ENCODE measurements at regions not wholly inside any gene's neighbourhood (a gene's known extent, or its start where the extent isn't known, plus 50 kb on each side); places are given as distances from the start of the nearest gene placed in this dataset.

DNA sequence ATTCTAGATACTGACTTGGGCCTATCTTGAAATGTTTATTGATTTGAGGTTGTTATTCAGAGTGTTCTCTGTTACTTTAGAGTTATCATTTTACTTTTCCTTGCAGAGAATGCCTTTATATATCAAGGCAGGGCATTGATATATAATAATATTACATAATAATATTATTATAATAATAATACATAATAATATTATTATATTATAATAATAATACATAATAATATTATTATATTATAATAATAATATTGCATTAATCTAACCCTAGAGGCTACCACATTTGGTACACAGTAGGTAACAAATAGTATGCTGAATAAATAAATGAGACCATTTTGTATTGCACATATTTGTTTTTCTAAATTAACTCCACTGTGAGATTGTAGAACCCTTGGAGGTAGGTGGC, 216.3 kb downstream of the EFHB start:
- DNase-seq (ENCODE audit: low spot score), result no peak

DNA sequence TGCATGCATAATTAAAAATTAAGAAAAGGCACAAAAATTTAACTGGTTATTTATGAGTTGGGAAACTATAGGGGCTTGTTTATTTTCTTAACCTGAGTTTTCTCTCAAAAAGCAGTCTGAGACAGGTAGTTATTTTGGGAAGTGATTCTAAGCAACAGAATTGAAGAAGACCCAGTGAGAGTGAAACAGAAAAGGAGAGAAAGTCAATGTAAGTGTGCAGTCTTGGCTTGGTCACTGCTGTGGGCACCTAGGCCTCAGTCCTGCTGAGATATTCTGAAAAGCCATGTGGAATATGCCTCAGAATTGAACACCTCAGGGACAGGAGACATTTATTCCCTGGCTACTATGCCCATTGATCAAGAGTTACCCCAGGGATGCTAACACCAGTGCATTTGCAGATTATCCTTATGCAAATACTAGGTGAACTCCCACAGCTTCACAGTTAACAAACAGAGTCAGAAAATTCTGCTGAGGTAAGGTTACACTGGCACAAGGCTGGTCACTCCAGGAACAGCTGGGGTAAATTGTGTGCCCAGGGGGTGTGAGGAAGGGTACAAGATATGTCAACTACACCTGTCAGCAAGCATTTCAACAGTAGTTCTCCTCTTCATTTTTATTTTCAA, 222.7 kb downstream of the EFHB start:
- DNase-seq (ENCODE audit: low spot score), result no peak

DNA sequence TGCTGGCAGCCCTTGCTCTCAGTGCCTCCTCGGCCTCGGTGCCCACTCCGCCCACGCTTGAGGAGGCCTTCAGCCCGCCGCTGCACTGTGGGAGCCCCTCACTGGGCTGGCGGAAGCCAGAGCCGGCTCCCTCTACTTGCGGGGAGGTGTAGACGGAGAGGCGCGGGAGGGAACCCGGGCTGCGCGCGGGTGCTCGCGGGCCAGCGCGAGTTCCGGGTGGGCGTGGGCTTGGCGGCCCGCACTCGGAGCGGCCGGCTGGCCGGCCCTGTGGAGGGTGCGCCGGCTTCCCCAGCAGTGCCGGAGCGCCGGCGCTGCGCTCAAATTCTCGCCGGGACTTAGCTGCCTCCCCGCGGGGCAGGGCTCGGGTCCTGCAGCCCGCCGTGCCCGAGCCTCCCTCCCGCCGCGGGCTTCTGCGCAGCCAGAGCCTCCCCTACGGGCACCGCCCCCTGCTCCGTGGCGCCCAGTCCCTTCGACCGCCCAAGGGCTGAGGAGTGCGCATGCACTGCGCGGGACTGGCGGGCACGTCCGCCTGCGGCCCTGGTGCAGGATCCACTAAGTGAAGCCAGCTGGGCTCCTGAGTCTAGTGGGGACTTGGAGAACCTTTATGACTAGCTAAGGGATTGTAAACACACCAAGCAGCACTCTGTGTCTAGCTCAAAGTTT, 231.5 kb downstream of the EFHB start:
- DNase-seq (ENCODE audit: low spot score), result no peak

DNA sequence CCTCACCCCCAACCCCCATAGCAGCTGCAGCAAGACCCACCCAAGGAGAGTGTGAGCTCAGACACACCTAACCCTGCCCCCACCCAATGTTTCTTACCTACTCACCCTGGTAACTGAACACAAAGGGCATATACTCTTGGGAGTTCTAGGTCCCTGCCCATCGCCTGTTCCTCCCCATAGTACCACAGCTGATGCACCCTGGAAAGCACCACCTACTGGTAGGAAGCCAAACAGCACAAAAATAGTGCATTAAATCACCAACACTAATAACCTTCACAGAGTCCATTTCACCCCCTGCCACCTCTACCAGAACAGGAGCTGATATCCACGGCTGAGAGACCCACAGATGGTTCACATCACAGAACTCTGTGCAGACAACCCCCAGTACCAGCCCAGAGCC, 245.2 kb downstream of the EFHB start:
- DNase-seq (ENCODE audit: low spot score), result no peak

DNA sequence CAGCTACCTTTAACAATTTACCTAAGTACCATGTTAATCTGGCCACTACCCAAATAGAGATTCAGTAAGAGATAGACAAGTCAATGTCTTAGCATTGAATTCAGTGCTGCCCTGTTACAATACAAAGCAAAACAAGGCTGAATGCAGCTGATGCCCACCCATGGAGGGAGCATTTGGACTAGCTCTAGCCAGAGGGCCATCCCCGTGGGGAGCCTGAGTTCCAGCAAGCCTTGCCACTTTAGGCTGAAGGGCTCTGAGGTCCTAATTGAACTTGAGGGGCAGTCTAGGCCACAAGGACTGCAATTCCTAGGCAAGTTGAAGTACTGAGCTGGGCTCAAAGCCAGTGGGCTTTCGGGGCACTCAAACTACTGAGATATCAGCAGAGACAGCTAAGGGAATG, 265.9 kb downstream of the EFHB start:
- no peak for DNase-seq (ENCODE audit: low spot score)

DNA sequence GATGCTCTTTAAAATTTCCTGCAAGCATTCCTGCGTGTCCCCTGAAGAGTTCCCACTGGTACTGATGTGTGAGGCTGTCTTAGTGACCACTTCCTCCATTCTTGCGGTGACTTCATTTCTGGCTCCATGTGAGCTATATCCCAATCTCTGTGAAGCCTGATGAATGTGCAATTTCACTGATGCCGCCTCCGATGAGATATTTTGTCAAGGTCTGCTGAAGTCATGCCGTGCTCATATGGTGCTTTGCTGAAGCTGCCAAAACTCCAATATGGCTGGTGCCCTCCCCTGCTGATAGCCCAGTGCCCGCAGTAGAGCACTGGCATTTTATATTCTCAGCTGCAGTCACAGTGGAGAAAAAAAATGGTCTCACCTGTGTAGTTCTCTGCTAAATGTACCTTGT, 271.5 kb downstream of the EFHB start:
- DNase-seq (ENCODE audit: low spot score), result no peak

DNA sequence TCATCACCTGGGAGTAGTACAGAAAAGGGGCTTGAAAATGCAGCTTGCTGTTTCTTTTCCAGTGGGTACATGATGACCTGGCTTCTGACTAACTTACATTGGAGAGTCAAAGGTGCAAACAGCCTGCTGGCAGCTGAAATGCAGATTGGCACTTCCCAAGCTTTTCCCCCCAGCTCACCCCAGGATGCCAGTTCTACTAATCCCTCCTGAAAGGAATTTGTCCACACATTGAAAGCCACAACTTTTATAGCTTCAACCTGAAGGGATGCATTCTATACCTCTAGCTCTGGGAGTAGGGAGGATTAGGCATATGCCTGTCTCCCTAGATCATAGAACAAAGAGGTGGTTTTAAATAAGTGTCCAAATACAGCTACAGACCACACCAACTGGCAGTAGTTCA, 281.7 kb downstream of the EFHB start:
- DNase-seq (ENCODE audit: low spot score), result no peak

DNA sequence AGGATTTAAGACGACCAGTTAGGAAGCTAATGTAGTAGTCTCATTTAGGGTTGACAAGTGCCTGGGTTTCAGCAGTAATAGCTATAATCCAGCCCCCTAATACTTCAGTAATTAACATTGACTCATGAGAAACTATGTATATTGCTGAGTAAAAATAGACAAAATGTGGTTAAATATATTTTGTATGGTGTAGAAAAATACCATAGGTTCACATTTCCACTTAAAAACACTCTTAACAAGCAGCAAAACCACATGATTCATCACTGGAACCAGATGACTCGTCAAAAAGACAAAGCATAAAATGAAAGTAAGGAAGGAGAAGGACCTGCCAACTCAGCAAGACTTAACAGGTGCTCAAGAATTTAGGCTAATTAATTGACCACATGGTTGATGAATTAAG, 288.9 kb downstream of the EFHB start:
- DNase-seq (ENCODE audit: low spot score), result no peak

DNA sequence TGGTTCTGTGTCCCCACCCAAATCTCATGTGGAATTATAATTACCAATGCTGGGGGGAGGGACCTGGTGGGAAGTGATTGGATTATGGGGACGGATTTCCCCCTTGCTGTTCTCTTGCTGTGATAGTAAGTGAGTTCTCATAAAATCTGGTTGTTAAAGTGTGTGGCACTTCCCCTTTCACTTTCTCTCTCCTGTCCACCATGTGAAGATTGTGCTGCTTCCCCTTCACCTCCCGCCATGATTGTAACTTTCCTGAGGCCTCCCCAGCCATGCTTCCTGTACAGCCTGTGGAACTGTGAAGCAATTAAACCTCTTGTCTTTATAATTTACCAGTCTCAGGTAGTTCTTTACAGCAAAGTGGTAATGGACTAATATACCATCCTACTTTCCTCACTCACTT, 289.6 kb downstream of the EFHB start:
- no peak for DNase-seq (ENCODE audit: low spot score)

DNA sequence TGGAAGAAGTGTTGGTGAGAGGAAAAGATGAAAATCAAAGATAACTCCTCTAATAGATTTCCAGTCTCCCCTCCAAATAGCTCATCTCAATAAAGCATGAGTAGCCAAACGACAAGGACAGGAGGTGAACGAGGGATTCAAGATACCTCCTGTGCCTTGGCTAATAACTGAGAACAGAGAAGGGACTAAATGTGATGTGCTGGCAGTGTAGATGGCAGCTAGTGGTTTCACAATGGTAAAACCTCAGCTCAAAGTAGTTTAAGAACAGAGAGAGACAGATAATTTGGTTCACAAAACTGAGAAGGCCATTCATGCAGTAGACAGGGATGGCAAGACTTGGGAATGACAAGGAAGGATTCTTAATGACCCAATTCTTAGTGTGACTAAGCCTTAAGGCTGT, 292.6 kb downstream of the EFHB start:
- no peak for DNase-seq (ENCODE audit: low spot score)

DNA sequence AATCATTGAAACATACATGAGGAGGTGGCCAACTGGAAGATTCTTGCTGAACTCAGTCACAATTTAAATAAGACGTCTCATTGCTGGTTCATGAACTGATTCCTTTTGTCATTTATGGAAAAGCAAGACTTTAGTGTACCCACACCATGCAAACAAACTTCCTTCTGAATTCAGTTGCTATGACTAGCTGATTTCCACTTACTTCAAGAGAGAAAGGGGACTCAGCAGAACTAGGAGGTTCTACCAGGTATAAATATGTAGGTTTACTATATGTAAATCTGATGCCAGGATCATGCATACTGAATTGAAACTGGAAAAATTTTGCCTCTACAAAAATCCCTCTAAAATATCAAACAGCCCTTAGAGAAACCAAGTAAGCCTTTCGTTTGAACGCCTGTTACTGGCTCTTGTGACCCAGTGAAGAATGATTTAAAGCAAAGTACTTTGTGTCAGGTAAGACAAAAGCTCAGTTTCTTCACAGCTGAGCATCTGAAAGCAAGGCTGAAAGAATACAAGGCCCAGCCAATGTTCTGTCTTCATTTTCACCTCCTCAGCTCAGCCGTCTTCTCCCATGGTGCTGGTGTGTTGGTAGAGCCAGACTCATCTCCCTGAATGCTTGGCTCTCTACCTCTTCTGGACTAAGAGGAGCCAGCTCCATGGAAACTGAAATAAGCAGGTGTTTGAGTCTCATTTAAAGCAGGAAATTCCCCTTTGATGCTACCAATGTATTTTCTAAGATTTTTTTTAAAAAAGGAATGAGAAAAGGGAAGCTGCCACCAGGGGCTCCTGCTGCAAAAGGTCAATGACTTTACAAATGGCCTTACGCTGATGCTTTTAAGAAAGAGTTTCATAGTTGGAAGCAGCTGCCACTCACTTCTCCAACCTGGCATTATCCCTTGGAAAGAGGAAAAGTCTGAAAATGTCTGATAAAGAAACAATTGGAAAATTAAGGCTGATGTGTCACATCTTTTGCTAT, 301.6 kb downstream of the EFHB start:
- no peak for DNase-seq (ENCODE audit: low spot score)

DNA sequence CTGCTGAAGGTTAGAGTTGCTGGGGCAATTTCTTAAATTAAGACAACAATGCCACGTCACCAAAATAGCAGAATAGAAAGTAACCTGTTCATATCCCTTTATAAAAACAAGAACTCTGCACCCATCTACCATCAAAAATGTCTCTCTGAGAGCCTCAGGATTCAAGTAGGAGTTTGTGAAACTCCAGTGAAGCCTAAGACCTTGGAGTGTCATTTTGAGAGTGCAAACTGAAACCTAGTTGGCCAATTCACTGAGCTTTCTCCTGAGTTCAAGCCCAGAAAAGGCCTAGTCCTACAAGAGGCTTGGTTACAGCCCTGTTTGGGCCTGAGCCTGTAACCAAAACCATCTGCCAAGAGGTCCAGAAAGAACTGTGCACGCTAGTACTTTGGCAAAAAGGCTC, 335.1 kb downstream of the EFHB start:
- DNase-seq (ENCODE audit: low spot score), result no peak

DNA sequence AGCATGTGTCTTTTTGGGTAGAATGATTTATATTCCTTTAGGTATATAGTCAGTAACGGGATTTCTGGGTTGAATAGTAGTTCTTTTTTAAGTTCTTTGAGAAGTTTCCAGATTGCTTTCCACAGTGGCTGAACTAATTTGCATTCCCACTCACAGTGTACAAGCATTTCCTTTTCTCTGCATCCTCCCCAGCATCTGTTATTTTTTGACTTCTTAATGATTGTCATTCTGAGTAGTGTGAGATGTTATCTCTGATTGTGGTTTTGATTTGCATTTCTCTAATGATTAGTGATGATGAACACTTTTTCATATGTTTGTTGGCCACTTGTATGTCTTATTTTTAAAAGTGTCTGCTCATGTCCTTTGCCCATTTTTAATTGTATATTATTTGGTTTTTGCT, 337.6 kb downstream of the EFHB start:
- no peak for DNase-seq (ENCODE audit: low spot score)

DNA sequence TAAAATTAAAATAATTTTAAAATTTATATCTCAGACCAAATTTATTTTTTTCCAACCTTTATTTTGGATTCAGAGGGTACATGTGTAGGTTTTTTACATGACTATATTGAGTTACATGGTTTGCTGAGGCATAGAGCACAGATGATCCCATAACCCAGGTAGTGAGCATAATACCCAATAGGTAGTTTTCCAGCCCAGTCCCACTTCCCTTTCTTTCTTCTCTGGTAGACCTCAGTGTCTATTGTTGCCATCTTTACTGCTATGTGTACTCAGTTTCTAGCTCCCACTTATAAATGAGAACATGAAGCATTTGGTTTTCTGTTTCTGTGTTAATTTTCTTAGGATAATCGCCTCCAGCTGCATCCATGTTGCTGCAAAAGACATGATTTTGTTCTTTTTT, 338.1 kb downstream of the EFHB start:
- no peak for DNase-seq (ENCODE audit: low spot score)

All from hematopoietic multipotent progenitor cell treated with erythropoietin and hydrocortisone succinate and interleukin-3 and kit ligand, for 17 days (in vitro differentiated cells).